HCT116 (cell line): ENCODE measurements at regions not wholly inside any gene's neighbourhood (a gene's known extent, or its start where the extent isn't known, plus 50 kb on each side); places are given as distances from the start of the nearest gene placed in this dataset.
"Not testable (repeated sequence)": the region's sequence is repeated elsewhere in the genome, so short reads cannot be mapped to it uniquely, and the experiment has no call there.

Source experiments
- ATAC-seq: fragments of 200-7000 bp; cut with Tn5 transposase; 2 replicates; pipeline ENCODE4 v1.9.1; 2020; ENCODE audit warnings: mild to moderate bottlenecking, moderate library complexity
- BruUV-seq: library from RNA; stranded (reverse); fragments of 400-500 nt; replicated peaks from 2 replicates; lab custom pipeline; 2021; lab: Mats Ljungman, UMichigan
- CTCF ChIA-PET: fragments of 300-600 bp; sonication (Branson Sonifier 250); formaldehyde crosslinking; loops from one replicate; lab custom pipeline; 2021; ENCODE audit warnings: antibody characterized with exemption; lab: Charles Lee
- POLR2A ChIA-PET: fragments of 300-600, 350-600 bp; sonication (Branson Sonifier 250); formaldehyde crosslinking; loops from one replicate; lab custom pipeline; 2021; ENCODE audit warnings: antibody characterized with exemption; lab: Charles Lee
- RAD21 ChIA-PET, 2 experiments: fragments of 300-600 bp; sonication (Branson Sonifier 250); formaldehyde crosslinking; loops; one replicate each; lab custom pipeline; 2023; ENCODE audit warnings: low total read pairs in 2 of 2; ENCODE audit not compliant: uncharacterized antibody in 2 of 2, unreplicated experiment in 2 of 2, low non-redundant PET in 1 of 2; lab: Charles Lee
- DNase-seq: peaks from one replicate; pipeline ENCODE4 v3.0.0-alpha.2; 2010; ENCODE audit warnings: low read depth, low spot score
- H2AFZ ChIP-seq: fragments of 200-600 bp; shearing (Covaris generic), sonication (generic); 2 replicates; pipeline ENCODE4 v1.6.1; 2017; ENCODE audit warnings: low read depth, mixed run types, mixed read lengths, antibody characterized with exemption, low read length; ENCODE audit not compliant: poor library complexity, severe bottlenecking
- H3K27ac ChIP-seq: 2 replicates; pipeline ENCODE4 v1.5.1; 2012; ENCODE audit warnings: low read depth, low read length
- H3K27me3 ChIP-seq: fragments of 200-600 bp; sonication (generic); 2 replicates; pipeline ENCODE4 v1.6.1; 2016; ENCODE audit warnings: mixed run types, low read length, mixed read lengths; ENCODE audit not compliant: insufficient read depth
- H3K36me3 ChIP-seq, 2 experiments: fragments of 200-500 bp in 1 of 2; fragments of 200-600 bp in 1 of 2; sonication (Bioruptor generic) in 1 of 2; sonication (generic) in 1 of 2; 2 replicates each; pipeline versions ENCODE4 v1.5.1 to v1.6.1; 2014 to 2016; ENCODE audit warnings: low read length in 2 of 2, inconsistent platforms in 1 of 2, mixed read lengths in 1 of 2, mixed run types in 1 of 2; ENCODE audit not compliant: insufficient read depth in 2 of 2, control insufficient read depth in 1 of 2
- H3K4me1 ChIP-seq, 2 experiments: fragments of 200-600 bp in 1 of 2; sonication (generic) in 1 of 2; 2 replicates each; pipeline versions ENCODE4 v1.5.1 to v1.6.1; 2012 to 2017; ENCODE audit warnings: low read length in 2 of 2, inconsistent platforms in 1 of 2, mild to moderate bottlenecking in 1 of 2, mixed read lengths in 1 of 2, mixed run types in 1 of 2, moderate library complexity in 1 of 2; ENCODE audit not compliant: insufficient read depth in 2 of 2, control insufficient read depth in 1 of 2
- H3K4me2 ChIP-seq: fragments of 200-600 bp; sonication (generic); 2 replicates; pipeline ENCODE4 v1.6.1; 2017; ENCODE audit warnings: mixed run types, low read length, mixed read lengths
- H3K4me3 ChIP-seq, 2 experiments: fragments of 200-600 bp in 1 of 2; sonication (generic) in 1 of 2; replicated peaks in 1 of 2; 2 replicates each; pipeline ENCODE4 v1.5.1; 2011 to 2016; ENCODE audit warnings: low read length in 2 of 2, control low read depth in 1 of 2, low read depth in 1 of 2, mild to moderate bottlenecking in 1 of 2, mixed read lengths in 1 of 2, mixed run types in 1 of 2
- H3K79me2 ChIP-seq: fragments of 200-600 bp; sonication (generic); 2 replicates; pipeline ENCODE4 v1.6.1; 2017; ENCODE audit warnings: mild to moderate bottlenecking, mixed run types, low read length, moderate library complexity, mixed read lengths; ENCODE audit not compliant: insufficient read depth
- H3K9ac ChIP-seq: fragments of 200-600 bp; sonication (generic); 2 replicates; pipeline ENCODE4 v1.6.1; 2016; ENCODE audit warnings: low read length, mixed read lengths
- H3K9me2 ChIP-seq: fragments of 200-600 bp; sonication (generic), shearing (Covaris generic); 2 replicates; pipeline ENCODE4 v1.6.1; 2017; ENCODE audit warnings: mixed run types, mild to moderate bottlenecking, moderate library complexity; ENCODE audit not compliant: insufficient read depth
- H3K9me3 ChIP-seq, 2 experiments: fragments of 200-500 bp in 1 of 2; fragments of 200-600 bp in 1 of 2; sonication (Bioruptor generic) in 1 of 2; sonication (generic) in 1 of 2; 2 replicates each; pipeline ENCODE4 v1.6.1; 2014 to 2017; ENCODE audit warnings: low read length in 2 of 2, mixed read lengths in 2 of 2, inconsistent platforms in 1 of 2, low read depth in 1 of 2, mild to moderate bottlenecking in 1 of 2, mixed run types in 1 of 2, moderate library complexity in 1 of 2; ENCODE audit not compliant: control insufficient read depth in 1 of 2, insufficient read depth in 1 of 2
- H4K20me1 ChIP-seq: fragments of 200-600 bp; sonication (generic), shearing (Covaris generic); 2 replicates; pipeline ENCODE4 v1.6.1; 2017; ENCODE audit warnings: mixed run types, mild to moderate bottlenecking, moderate library complexity; ENCODE audit not compliant: insufficient read depth
- intact Hi-C: fragments of 100-400 bp; cut with micrococcal nuclease; formaldehyde crosslinking; loops from 2 replicates; pipeline ENCODE4 v1.10.0; 2022

- H2AFZ ChIP-seq, RAD21 ChIA-PET, H3K27me3 ChIP-seq, intact Hi-C loops, H3K9me3 ChIP-seq, DNase-seq, H3K4me1 ChIP-seq, H3K4me3 ChIP-seq, BruUV-seq, H3K36me3 ChIP-seq, H3K27ac ChIP-seq, H3K4me2 ChIP-seq, POLR2A ChIA-PET, H3K9ac ChIP-seq, H3K9me2 ChIP-seq, H3K79me2 ChIP-seq, H4K20me1 ChIP-seq, CTCF ChIA-PET, ATAC-seq: not testable (repeated sequence)
These were observed 71.4 kb downstream of the ARHGAP11B start for GRCh38 chr15:30697315-30697685.

- BruUV-seq, H3K27me3 ChIP-seq, H3K4me1 ChIP-seq, RAD21 ChIA-PET, H3K4me3 ChIP-seq, intact Hi-C loops, H3K79me2 ChIP-seq, CTCF ChIA-PET, H3K27ac ChIP-seq, H4K20me1 ChIP-seq, H3K9ac ChIP-seq, H2AFZ ChIP-seq, H3K4me2 ChIP-seq, H3K9me3 ChIP-seq, H3K36me3 ChIP-seq, POLR2A ChIA-PET, ATAC-seq, H3K9me2 ChIP-seq, DNase-seq: not testable (repeated sequence)
These were observed 74.2 kb downstream of the ARHGAP11B start for GRCh38 chr15:30700006-30700597.

GRCh38 chr15:30707976-30708685 is 82.2 kb downstream of the ARHGAP11B start:
- H4K20me1 ChIP-seq, ATAC-seq, H3K4me2 ChIP-seq, H3K79me2 ChIP-seq, H3K4me3 ChIP-seq, H3K9ac ChIP-seq, H3K27me3 ChIP-seq, intact Hi-C loops, H3K9me3 ChIP-seq, H2AFZ ChIP-seq, H3K27ac ChIP-seq, H3K9me2 ChIP-seq, RAD21 ChIA-PET, H3K36me3 ChIP-seq, H3K4me1 ChIP-seq, POLR2A ChIA-PET, CTCF ChIA-PET, BruUV-seq, DNase-seq: not testable (repeated sequence)

GRCh38 chr15:30708809-30709208 is 82.9 kb downstream of the ARHGAP11B start:
- H3K9ac ChIP-seq, H3K36me3 ChIP-seq, H4K20me1 ChIP-seq, ATAC-seq, DNase-seq, H3K27me3 ChIP-seq, CTCF ChIA-PET, RAD21 ChIA-PET, H3K9me2 ChIP-seq, H3K9me3 ChIP-seq, H3K4me2 ChIP-seq, intact Hi-C loops, H3K79me2 ChIP-seq, BruUV-seq, H3K27ac ChIP-seq, H2AFZ ChIP-seq, H3K4me1 ChIP-seq, POLR2A ChIA-PET, H3K4me3 ChIP-seq: not testable (repeated sequence)
